Fibroblast of villous mesenchyme (primary cell): ENCODE measurements at regions not wholly inside any gene's neighbourhood (a gene's known extent, or its start where the extent isn't known, plus 50 kb on each side); places are given as distances from the start of the nearest gene placed in this dataset.

Experiments
- DNase-seq: peaks from one replicate; pipeline ENCODE4 v3.0.0-alpha.2; 2010; ENCODE audit warnings: low read depth
- H3K4me3 ChIP-seq: 2 replicates; pipeline ENCODE4 v1.5.1; 2011; ENCODE audit warnings: low read depth, mild to moderate bottlenecking, low read length
- CTCF ChIP-seq: IDR thresholded peaks from 2 replicates; pipeline ENCODE4 v1.5.1; 2012; ENCODE audit warnings: low read depth, mild to moderate bottlenecking, low read length; ENCODE audit not compliant: insufficient read depth

- no peak for TF ChIP-seq CTCF
- H3K4me3 ChIP-seq: no peak overlapping the region
- DNase-seq: no peak
Measured at GRCh38 chr1:36731226-36732014, 248.7 kb upstream of the CSF3R start.

DNA sequence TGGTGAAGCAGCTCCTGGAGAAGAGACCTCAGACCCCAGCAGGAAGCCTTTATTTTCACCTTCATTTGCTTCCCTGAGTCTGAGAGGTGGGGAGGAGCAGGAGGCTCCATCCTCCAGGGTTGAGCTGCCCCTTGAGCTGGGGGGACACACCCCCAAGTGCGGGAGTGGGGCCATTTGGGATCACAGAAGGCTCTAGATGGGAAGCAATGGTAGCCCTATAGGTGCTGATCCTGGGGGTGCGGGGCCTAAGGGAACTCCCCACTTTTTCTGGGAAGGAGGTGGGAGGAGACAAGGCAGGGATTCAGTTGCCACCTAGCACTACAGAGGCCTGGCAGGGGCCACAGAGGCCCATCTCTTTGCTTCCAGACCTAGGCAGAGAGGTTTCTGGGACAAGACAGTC, 247.9 kb upstream of the CSF3R start:
- no peak for DNase-seq
- no peak for TF ChIP-seq CTCF
- no peak overlapping the region for H3K4me3 ChIP-seq

DNA sequence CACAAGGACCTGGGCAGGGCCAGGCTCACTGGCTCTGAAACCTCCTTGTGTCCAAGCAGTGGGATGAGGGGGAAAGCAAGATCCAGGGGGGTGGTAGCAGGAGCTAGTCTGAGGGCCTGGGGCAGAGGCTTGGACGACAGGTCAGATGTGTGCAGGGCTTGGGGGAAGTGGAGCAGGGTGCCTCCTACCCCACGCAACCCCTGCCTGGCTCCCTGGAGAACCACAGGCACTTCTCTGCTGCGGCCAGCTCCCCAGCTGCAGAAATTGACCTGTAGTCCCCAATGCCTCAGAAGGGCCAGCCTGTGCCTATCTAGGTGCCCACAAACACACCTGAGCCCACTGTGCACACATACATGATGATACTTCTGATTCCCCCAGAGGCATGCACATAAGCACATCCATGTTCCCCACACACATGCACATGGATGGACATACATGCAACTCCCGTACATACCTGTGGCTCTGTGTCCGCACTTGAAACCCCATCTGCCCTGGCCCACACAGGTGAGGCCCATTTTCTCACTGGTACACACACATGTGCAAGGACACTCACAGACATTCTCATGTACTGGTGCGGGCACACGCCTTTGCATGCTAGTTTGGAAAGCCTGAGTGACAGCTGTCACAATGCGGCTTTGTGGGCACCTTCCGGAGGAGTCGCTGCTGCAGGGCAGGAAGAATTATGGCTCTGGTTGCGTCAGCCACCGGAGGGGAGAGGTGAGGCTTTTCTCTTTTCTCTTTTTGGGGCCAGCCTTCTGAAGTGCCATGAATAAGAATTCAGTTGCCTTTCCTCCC, 247.2 kb upstream of the CSF3R start:
- DNase-seq: no peak
- no peak overlapping the region for H3K4me3 ChIP-seq
- TF ChIP-seq CTCF: no peak

GRCh38 chr1:36729289-36729688, 246.6 kb upstream of the CSF3R start:
- no peak for DNase-seq
- H3K4me3 ChIP-seq: no peak overlapping the region
- TF ChIP-seq CTCF: no peak

DNA sequence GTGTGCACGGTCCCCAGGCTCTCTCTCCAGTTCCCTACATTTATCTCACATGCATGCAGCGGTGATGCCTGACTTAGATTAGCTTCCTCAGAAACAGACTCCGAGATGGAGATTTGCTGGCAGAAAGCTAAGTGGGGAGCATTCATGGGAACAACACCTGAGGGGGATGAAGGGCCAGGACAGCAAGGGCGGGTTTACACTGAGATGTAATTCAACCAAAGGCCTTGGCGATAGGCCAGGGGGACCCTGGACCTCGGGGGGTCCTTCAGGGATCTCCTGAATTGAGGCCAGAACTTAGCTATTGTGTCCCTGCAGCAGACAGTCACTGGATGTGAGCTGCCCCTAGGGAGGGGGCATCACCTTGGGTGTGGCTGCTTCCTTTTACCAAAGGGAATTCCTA, 246.1 kb upstream of the CSF3R start:
- TF ChIP-seq CTCF: no peak
- H3K4me3 ChIP-seq: no peak overlapping the region
- DNase-seq: no peak

GRCh38 chr1:36728051-36728450, 245.3 kb upstream of the CSF3R start:
- TF ChIP-seq CTCF: no peak
- no peak for DNase-seq

More at GRCh38 chr1:36728051-36728450, 245.3 kb upstream of the CSF3R start:
- H3K4me3 ChIP-seq: no peak overlapping the region
